Adrenal gland (tissue), 9 donors: ENCODE measurements at regions not wholly inside any gene's neighbourhood (a gene's known extent, or its start where the extent isn't known, plus 50 kb on each side); places are given as distances from the start of the nearest gene placed in this dataset.

Experiments
- DNase-seq, 7 donors: peaks; one replicate each; pipeline ENCODE4 v3.0.0-alpha.2; 2019 to 2020
- H3K27ac ChIP-seq, 5 donors: fragments of 200-600 bp; sonication (generic) in 4 of 5; 1 replicate in 3 of 5; 2 replicates in 2 of 5; pipeline versions ENCODE4 v1.5.1 to v1.8.0; 2016 to 2020; ENCODE audit warnings: mild to moderate bottlenecking in 1 of 5
- H3K27me3 ChIP-seq: fragments of 200-600 bp; 2 replicates; pipeline ENCODE4 v1.8.0; 2021
- H3K36me3 ChIP-seq, 2 donors: fragments of 200-600 bp; replicated peaks in 1 of 2; 1 replicate in 1 of 2; 2 replicates in 1 of 2; pipeline versions ENCODE4 v1.5.1 to v1.8.0; 2018 to 2022
- H3K4me1 ChIP-seq, 2 donors: fragments of 200-600 bp; replicated peaks in 1 of 2; 1 replicate in 1 of 2; 2 replicates in 1 of 2; pipeline versions ENCODE4 v1.5.1 to v1.8.0; 2018 to 2021
- H3K4me3 ChIP-seq, 4 donors: fragments of 200-600 bp; sonication (generic) in 3 of 4; one replicate each; pipeline ENCODE4 v1.5.1; 2016 to 2018
- H3K9me3 ChIP-seq, 3 donors: fragments of 200-600 bp; sonication (generic) in 1 of 3; replicated peaks in 1 of 3; 1 replicate in 2 of 3; 2 replicates in 1 of 3; pipeline versions ENCODE4 v1.5.1 to v1.8.0; 2016 to 2021
- POLR2A ChIP-seq, 2 donors: fragments of 450-650 bp; IDR thresholded peaks; one replicate each; pipeline ENCODE4 v1.6.1; 2017; ENCODE audit warnings: antibody characterized with exemption in 2 of 2, mild to moderate bottlenecking in 2 of 2, moderate library complexity in 1 of 2
- WGBS, 4 donors: extraction: QIAGEN DNeasy Blood & Tissue Kit in 2 of 4; methylation state at CpG; one replicate each; pipeline versions ENCODE4 v1.1.5 to v1.1.7; 2013 to 2017; 5-methylcytosine and 5-hydroxymethylcytosine counted together
- intact Hi-C, 2 donors: fragments of 100-400 bp; cut with DNase I; formaldehyde crosslinking; loops; one replicate each; pipeline versions ENCODE4 v1.14.1 to v1.15.0; 2022 to 2023
- TF ChIP-seq, protein P1 (sequence below), 6 experiments: fragments of 450-650 bp in 4 of 6; fragments of 200-600 bp in 2 of 6; sonication (generic) in 1 of 6; IDR thresholded peaks; 1 replicate in 5 of 6; 2 replicates in 1 of 6; pipeline versions ENCODE4 v1.5.1 to v1.8.0; 2016 to 2021; ENCODE audit warnings: antibody characterized with exemption in 6 of 6, mild to moderate bottlenecking in 2 of 6, moderate library complexity in 1 of 6
- donor health status: healthy with polysubstance abuse.
- donor health status: Bipolar disorder and iron deficiency.
- donor health status: DM: yes; HTN: yes; CAD: no.
- donor health status: DM: no; HTN: no; CAD: no.
- donor health status: DM: no; HTN: no; CAD: no.

DNA sequence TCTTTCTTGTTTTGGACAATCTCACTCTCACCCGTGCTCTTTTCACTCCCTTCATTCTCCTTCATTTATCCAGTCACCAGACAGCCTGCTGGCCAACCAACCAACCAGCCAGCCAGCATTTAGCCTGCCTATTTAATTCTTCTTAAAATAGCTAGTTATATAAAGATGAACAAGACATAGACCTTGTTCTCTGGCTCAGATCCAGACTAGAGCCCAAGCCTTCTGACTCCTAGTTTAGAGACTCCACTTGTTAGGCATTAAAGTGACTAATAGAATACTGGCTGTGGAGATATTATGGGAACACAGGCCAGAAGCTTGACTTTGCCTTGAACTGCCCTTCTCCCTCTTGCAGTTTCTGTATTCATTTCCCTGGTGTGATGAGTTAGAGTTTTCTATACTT is 215.3 kb upstream of the THRB start:
- no peaks in the 10 kb centered on the region for H3K9me3 ChIP-seq
- no peaks in the 10 kb centered on the region for H3K36me3 ChIP-seq
- H3K4me3 ChIP-seq = no peak overlapping the region
- WGBS, 4 donors = 48 to 68% (median 62%) methylated on average over 1 of the region's 1 CpG
- DNase-seq = no peak
- intact Hi-C loops = no loop called here
- H3K27me3 ChIP-seq = no peaks in the 10 kb centered on the region
- no peaks in the 10 kb centered on the region for H3K4me1 ChIP-seq
- H3K27ac ChIP-seq = no peak overlapping the region
- no peak for TF ChIP-seq POLR2A (IDR thresholded peaks at IDR 0.05)
- TF ChIP-seq, protein P1, sequence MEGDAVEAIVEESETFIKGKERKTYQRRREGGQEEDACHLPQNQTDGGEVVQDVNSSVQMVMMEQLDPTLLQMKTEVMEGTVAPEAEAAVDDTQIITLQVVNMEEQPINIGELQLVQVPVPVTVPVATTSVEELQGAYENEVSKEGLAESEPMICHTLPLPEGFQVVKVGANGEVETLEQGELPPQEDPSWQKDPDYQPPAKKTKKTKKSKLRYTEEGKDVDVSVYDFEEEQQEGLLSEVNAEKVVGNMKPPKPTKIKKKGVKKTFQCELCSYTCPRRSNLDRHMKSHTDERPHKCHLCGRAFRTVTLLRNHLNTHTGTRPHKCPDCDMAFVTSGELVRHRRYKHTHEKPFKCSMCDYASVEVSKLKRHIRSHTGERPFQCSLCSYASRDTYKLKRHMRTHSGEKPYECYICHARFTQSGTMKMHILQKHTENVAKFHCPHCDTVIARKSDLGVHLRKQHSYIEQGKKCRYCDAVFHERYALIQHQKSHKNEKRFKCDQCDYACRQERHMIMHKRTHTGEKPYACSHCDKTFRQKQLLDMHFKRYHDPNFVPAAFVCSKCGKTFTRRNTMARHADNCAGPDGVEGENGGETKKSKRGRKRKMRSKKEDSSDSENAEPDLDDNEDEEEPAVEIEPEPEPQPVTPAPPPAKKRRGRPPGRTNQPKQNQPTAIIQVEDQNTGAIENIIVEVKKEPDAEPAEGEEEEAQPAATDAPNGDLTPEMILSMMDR (IDR thresholded peaks at IDR 0.05) = no peak

DNA sequence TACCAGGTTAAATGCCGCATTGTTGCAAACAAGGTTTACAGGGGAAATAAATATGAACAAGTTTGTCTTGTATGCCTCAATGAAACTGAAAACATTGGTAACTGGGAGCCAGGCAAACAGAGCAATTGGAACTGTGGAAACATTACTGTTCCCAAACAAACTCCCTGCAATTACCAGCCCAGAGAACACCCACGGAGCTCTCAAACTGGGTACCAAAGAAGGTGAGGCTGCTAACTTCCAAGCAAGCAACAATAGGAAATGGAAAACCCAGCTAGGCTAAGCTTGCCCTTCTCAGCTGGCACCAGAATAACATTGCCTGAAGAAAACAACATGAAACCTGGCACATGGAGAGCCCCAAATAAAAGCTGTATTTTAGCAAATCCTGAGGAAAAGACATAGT is 218.9 kb upstream of the THRB start:
- TF ChIP-seq POLR2A (IDR thresholded peaks at IDR 0.05) = no peak
- TF ChIP-seq, protein P1 (IDR thresholded peaks at IDR 0.05) = no peak
- Histone ChIP-seq H3K27ac (no peak overlapping the region), H3K9me3 (no peaks in the 10 kb centered on the region), H3K36me3 (no peaks in the 10 kb centered on the region), H3K4me1 (no peaks in the 10 kb centered on the region), H3K4me3 (no peak overlapping the region), H3K27me3 (no peaks in the 10 kb centered on the region)
- intact Hi-C loops = no loop called here
- no peak for DNase-seq
- WGBS, 4 donors = 62 to 79% (median 69%) methylated on average over 2 of the region's 2 CpGs

DNA sequence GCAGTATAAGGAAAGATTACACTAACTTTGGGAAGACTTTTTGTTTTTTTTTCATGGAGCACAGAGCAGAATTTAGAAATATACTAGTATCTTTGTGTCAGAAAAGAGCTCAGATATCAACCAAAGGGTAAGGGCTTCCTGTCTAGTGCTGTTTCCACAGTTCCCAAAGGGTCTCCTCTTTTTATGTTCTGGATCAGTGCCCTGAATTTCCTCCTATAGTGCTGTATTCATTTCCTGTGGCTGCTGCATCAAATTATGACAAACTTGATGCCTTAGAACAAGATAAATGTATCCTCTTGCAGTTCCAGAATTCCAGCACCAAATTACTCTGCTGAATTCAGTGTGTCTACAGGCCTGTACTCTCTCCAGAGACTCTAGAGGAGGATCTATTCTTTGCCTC is 219.8 kb upstream of the THRB start:
- no peak overlapping the region for H3K27ac ChIP-seq
- no peaks in the 10 kb centered on the region for H3K36me3 ChIP-seq
- DNase-seq = no peak
- intact Hi-C loops = no loop called here
- no peaks in the 10 kb centered on the region for H3K4me1 ChIP-seq
- H3K27me3 ChIP-seq = no peaks in the 10 kb centered on the region
- no peak overlapping the region for H3K4me3 ChIP-seq
- no peaks in the 10 kb centered on the region for H3K9me3 ChIP-seq
- TF ChIP-seq POLR2A (IDR thresholded peaks at IDR 0.05) = no peak
- TF ChIP-seq, protein P1 (IDR thresholded peaks at IDR 0.05) = no peak

DNA sequence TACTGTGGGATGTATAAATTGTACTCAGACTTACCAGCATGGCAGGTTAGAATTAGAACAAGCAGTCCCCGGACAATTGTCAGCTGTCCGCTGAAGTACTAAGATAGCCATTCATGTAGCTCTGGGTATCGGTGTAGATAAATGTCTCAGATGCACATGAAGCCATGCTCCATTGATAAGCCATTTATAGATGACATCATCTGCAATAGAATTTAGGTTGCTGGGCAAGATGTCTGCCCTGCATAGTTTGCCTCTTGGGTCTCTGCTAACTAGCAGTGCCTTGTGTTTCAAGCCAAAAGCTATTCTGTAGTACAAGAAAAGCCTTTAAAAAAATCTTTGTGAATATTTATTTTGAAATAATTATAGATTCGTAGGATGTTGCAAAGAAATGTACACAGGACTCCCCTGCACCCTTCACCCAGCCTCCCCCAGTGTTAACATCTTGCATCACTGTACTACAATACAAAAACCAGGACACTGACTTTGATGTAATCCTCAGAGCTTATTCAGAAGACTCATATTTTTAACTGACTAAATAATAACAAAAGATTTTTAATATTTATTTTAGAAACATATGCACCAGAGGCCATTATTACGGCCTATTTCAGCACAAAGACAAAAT is 220.6 kb upstream of the THRB start:
- intact Hi-C loops = no loop called here
- H3K4me3 ChIP-seq = no peak overlapping the region
- no peak for DNase-seq
- H3K27me3 ChIP-seq = no peaks in the 10 kb centered on the region
- H3K4me1 ChIP-seq = no peaks in the 10 kb centered on the region
- 62 to 77% (median 69%) methylated on average over 5 of the region's 5 CpGs for WGBS, 4 donors
- no peaks in the 10 kb centered on the region for H3K9me3 ChIP-seq
- no peaks in the 10 kb centered on the region for H3K36me3 ChIP-seq
- TF ChIP-seq POLR2A (IDR thresholded peaks at IDR 0.05) = no peak
- TF ChIP-seq, protein P1 (IDR thresholded peaks at IDR 0.05) = no peak
- H3K27ac ChIP-seq = no peak overlapping the region
